ENCODE measurements at regions not wholly inside any gene's neighbourhood (a gene's known extent, or its start where the extent isn't known, plus 50 kb on each side); places are given as distances from the start of the nearest gene placed in this dataset.

GRCh38 chr12:124457287-124458219 is 109.9 kb downstream of the NCOR2 start:
- peak; percentile 28 to 29 for DNase-seq
- peak overlapping the region in 2 of 3 donors; percentile 57 to 62 for H3K27ac ChIP-seq
- TF ChIP-seq POLR2A (IDR thresholded peaks at IDR 0.05) (no peak), CTCF (IDR thresholded peaks at IDR 0.05) (no peak)
- no peaks in the 10 kb centered on the region for H3K27me3 ChIP-seq
- no peaks in the 10 kb centered on the region for H3K36me3 ChIP-seq
- H3K4me1 ChIP-seq, result peaks cover 13 to 34% of the 10 kb centered on the region in 2 donors
- WGBS, 2 donors, result 51 to 85% methylated on average over 19 to 34 of the region's 37 CpGs
- no peak overlapping the region for H3K4me3 ChIP-seq (replicated peaks in 1 of 3)
- intact Hi-C loops (cut with DNase I), result no loop called here
- no peaks in the 10 kb centered on the region for H3K9me3 ChIP-seq

GRCh38 chr12:124456652-124457152 is 110.7 kb downstream of the NCOR2 start:
- 69 to 84% methylated on average over 14 to 19 of the region's 31 CpGs for WGBS, 2 donors
- Histone ChIP-seq H3K27ac (peak overlapping the region in 1 of 3 donors; percentile 62), H3K27me3 (no peaks in the 10 kb centered on the region), H3K9me3 (no peaks in the 10 kb centered on the region), H3K4me3 (replicated peaks in 1 of 3) (no peak overlapping the region), H3K4me1 (peaks cover 14 to 36% of the 10 kb centered on the region in 2 donors), H3K36me3 (no peaks in the 10 kb centered on the region)
- TF ChIP-seq POLR2A (IDR thresholded peaks at IDR 0.05) (no peak), CTCF (IDR thresholded peaks at IDR 0.05) (no peak)
- no peak for DNase-seq
- intact Hi-C loops (cut with DNase I), result no loop called here

GRCh38 chr12:124456133-124456651 is 111.2 kb downstream of the NCOR2 start:
- TF ChIP-seq POLR2A (IDR thresholded peaks at IDR 0.05), result no peak
- TF ChIP-seq CTCF (IDR thresholded peaks at IDR 0.05), result no peak
- H3K9me3 ChIP-seq, result no peaks in the 10 kb centered on the region
- H3K4me3 ChIP-seq (replicated peaks in 1 of 3), result no peak overlapping the region
- H3K4me1 ChIP-seq, result peaks cover 14 to 36% of the 10 kb centered on the region in 2 donors
- DNase-seq, result no peak
- 98 to 100% methylated on average over 5 to 12 of the region's 12 CpGs for WGBS, 2 donors
- H3K27ac ChIP-seq, result no peak overlapping the region
- H3K27me3 ChIP-seq, result no peaks in the 10 kb centered on the region
- H3K36me3 ChIP-seq, result no peaks in the 10 kb centered on the region
- intact Hi-C loops (cut with DNase I), result no loop called here

- Histone ChIP-seq H3K4me1 (peaks cover 14 to 36% of the 10 kb centered on the region in 2 donors), H3K9me3 (no peaks in the 10 kb centered on the region), H3K36me3 (no peaks in the 10 kb centered on the region), H3K27ac (no peak overlapping the region), H3K4me3 (replicated peaks in 1 of 3) (no peak overlapping the region), H3K27me3 (no peaks in the 10 kb centered on the region)
- intact Hi-C loops (cut with DNase I), result no loop called here
- WGBS, 2 donors, result 85 to 90% methylated on average over 9 of the region's 9 CpGs
- no peak for DNase-seq
- TF ChIP-seq POLR2A (IDR thresholded peaks at IDR 0.05), result no peak
- no peak for TF ChIP-seq CTCF (IDR thresholded peaks at IDR 0.05)
Measured at GRCh38 chr12:124455336-124455735, 112.1 kb downstream of the NCOR2 start.

- H3K27ac ChIP-seq, result no peak overlapping the region
- no peak for TF ChIP-seq CTCF (IDR thresholded peaks at IDR 0.05)
- no peak for TF ChIP-seq POLR2A (IDR thresholded peaks at IDR 0.05)
- intact Hi-C loops (cut with DNase I), result no loop called here
- no peaks in the 10 kb centered on the region for H3K27me3 ChIP-seq
- peaks cover 14 to 36% of the 10 kb centered on the region in 2 donors for H3K4me1 ChIP-seq
- 78 to 82% methylated on average over 13 of the region's 13 CpGs for WGBS, 2 donors
- DNase-seq, result no peak
- H3K9me3 ChIP-seq, result no peaks in the 10 kb centered on the region
- no peak overlapping the region for H3K4me3 ChIP-seq (replicated peaks in 1 of 3)
- no peaks in the 10 kb centered on the region for H3K36me3 ChIP-seq
Measured at GRCh38 chr12:124454735-124455134, 112.7 kb downstream of the NCOR2 start.

All from thyroid gland (tissue), 4 donors.